Kidney (tissue), 13 donors: ENCODE measurements at regions not wholly inside any gene's neighbourhood (a gene's known extent, or its start where the extent isn't known, plus 50 kb on each side); places are given as distances from the start of the nearest gene placed in this dataset.
A peak's percentile ranks its signal among the peaks of the same experiment; 100 is the strongest.

Experiments used
- DNase-seq, 5 donors: peaks; one replicate each; pipeline ENCODE4 v3.0.0-alpha.2; 2013 to 2020
- FAIRE-seq: peaks from 2 replicates; lab custom pipeline; 2012; peaks lifted over from hg19 to GRCh38; lab: Jason Lieb, UNC
- H3K27ac ChIP-seq, 2 donors: one replicate each; pipeline ENCODE4 v1.7.0; 2013; ENCODE audit warnings: low read depth in 2 of 2, low read length in 2 of 2, inconsistent platforms in 1 of 2
- H3K27me3 ChIP-seq: one replicate; pipeline ENCODE4 v1.7.1; 2013; ENCODE audit warnings: low read length, inconsistent platforms; ENCODE audit not compliant: control insufficient read depth, insufficient read depth
- H3K36me3 ChIP-seq, 3 donors: one replicate each; pipeline versions ENCODE4 v1.7.0 to v1.7.1; 2013; ENCODE audit warnings: low read length in 3 of 3, control low read depth in 1 of 3, inconsistent platforms in 1 of 3; ENCODE audit not compliant: insufficient read depth in 3 of 3, control insufficient read depth in 2 of 3
- H3K4me1 ChIP-seq, 3 donors: one replicate each; pipeline versions ENCODE4 v1.7.0 to v1.7.1; 2013; ENCODE audit warnings: low read length in 3 of 3, inconsistent platforms in 1 of 3, low read depth in 1 of 3; ENCODE audit not compliant: control insufficient read depth in 2 of 3, insufficient read depth in 2 of 3
- H3K4me3 ChIP-seq, 3 donors: one replicate each; pipeline versions ENCODE4 v1.7.0 to v1.8.1; 2013; ENCODE audit warnings: low read length in 3 of 3, control low read depth in 1 of 3, inconsistent platforms in 1 of 3
- H3K9ac ChIP-seq, 3 donors: one replicate each; pipeline versions ENCODE4 v1.7.0 to v1.7.1; 2013; ENCODE audit warnings: low read length in 3 of 3, control low read depth in 1 of 3, inconsistent platforms in 1 of 3
- H3K9me3 ChIP-seq, 3 donors: one replicate each; pipeline versions ENCODE4 v1.7.0 to v1.7.1; 2013; ENCODE audit warnings: low read length in 3 of 3, control low read depth in 1 of 3, inconsistent platforms in 1 of 3; ENCODE audit not compliant: control insufficient read depth in 2 of 3, insufficient read depth in 1 of 3
- CTCF ChIP-seq: IDR thresholded peaks from 3 replicates; pipeline ENCODE4 v1.5.1; 2012; ENCODE audit warnings: mild to moderate bottlenecking, moderate library complexity, borderline replicate concordance; ENCODE audit not compliant: insufficient read depth; ENCODE audit errors: extremely low read depth
- intact Hi-C: fragments of 100-400 bp; cut with DNase I; formaldehyde crosslinking; loops from one replicate; pipeline ENCODE4 v1.11.1; 2022
- donor health status: control.
- donor health status: control.
- donor health status: control.
- donor health status: control.
- donor health status: control.
- donor health status: DM: yes; HTN: yes; CAD: no.
- donor health status: Normal renal cell carcinoma (clear cell type).

GRCh38 chrX:872090-872489, 241.5 kb downstream of the SHOX start:
- DNase-seq (peak in 1 of 5 donors; percentile 15), FAIRE-seq (no peak)
- intact Hi-C loops = no loop called here
- no peaks in the 10 kb centered on the region for H3K27me3 ChIP-seq
- H3K9me3 ChIP-seq = peaks cover 0 to 8% (median 0%) of the 10 kb centered on the region in 3 donors
- H3K4me3 ChIP-seq = no peak overlapping the region
- no peak overlapping the region for H3K9ac ChIP-seq
- TF ChIP-seq CTCF = no peak
- no peak overlapping the region for H3K27ac ChIP-seq
- H3K36me3 ChIP-seq = no peaks in the 10 kb centered on the region
- H3K4me1 ChIP-seq = no peaks in the 10 kb centered on the region

GRCh38 chrX:871626-872025, 241.0 kb downstream of the SHOX start:
- no peak overlapping the region for H3K4me3 ChIP-seq
- no peak overlapping the region for H3K9ac ChIP-seq
- no peaks in the 10 kb centered on the region for H3K36me3 ChIP-seq
- no peaks in the 10 kb centered on the region for H3K4me1 ChIP-seq
- intact Hi-C loops = no loop called here
- peaks cover 0 to 8% (median 0%) of the 10 kb centered on the region in 3 donors for H3K9me3 ChIP-seq
- no peak overlapping the region for H3K27ac ChIP-seq
- FAIRE-seq = no peak
- no peak for TF ChIP-seq CTCF
- H3K27me3 ChIP-seq = no peaks in the 10 kb centered on the region
- DNase-seq = no peak

GRCh38 chrX:867966-868647, 237.5 kb downstream of the SHOX start:
- intact Hi-C loops = no loop called here
- H3K4me1 ChIP-seq = no peaks in the 10 kb centered on the region
- DNase-seq (no peak), FAIRE-seq (no peak)
- no peak overlapping the region for H3K4me3 ChIP-seq
- no peak overlapping the region for H3K9ac ChIP-seq
- H3K27me3 ChIP-seq = no peaks in the 10 kb centered on the region
- TF ChIP-seq CTCF = no peak
- no peak overlapping the region for H3K27ac ChIP-seq
- no peaks in the 10 kb centered on the region for H3K36me3 ChIP-seq
- peaks cover 0 to 8% (median 5%) of the 10 kb centered on the region in 3 donors for H3K9me3 ChIP-seq
